ENCODE measurements at regions not wholly inside any gene's neighbourhood (a gene's known extent, or its start where the extent isn't known, plus 50 kb on each side); places are given as distances from the start of the nearest gene placed in this dataset.

DNA sequence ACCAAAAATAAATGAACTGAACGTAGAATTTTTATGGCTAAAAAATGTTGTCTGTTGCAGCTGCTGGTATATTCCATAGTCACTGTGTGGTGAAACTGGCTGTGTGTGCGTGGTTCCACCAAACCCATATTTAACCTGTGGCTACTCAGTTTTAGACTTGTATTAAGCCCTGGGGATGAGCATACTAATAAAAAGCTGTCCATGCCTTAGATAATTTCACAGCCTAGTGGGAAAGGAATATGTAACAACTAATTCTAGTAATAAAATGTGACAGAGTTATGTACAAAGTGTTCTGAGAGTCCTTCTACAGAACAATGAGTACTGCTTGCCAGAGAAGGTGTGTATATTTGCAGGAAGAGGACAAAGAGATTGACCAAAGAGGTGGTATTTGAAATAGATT, 125.5 kb downstream of the TMTC3 start:
- no peak overlapping the region for H3K27ac Mint-ChIP-seq
- no peak for DNase-seq

DNA sequence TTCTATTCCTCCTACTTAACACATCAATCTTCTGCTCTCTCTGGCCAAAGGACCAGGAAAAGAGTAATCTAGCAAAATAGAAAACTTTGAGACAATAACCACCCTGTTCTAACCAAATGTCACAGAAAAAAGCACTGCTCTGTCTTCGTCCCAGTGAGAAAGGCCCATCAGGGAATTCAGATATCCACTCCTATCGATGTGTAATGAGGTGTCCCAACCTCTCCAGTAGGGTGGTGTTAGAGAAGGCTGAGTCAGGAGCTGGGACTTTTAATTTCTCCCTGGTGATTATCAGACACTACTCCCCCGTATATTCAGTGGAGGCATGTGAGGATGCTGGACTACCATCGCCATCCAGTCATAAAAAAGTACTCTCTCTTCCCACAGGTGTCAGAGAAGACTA, 130.3 kb downstream of the TMTC3 start:
- no peaks in the 10 kb centered on the region for H3K9me3 Mint-ChIP-seq
- no peaks in the 10 kb centered on the region for H3K36me3 Mint-ChIP-seq (ENCODE audit: low read depth)
- H3K4me3 Mint-ChIP-seq: no peak overlapping the region
- peaks cover 4% of the 10 kb centered on the region for H3K27me3 Mint-ChIP-seq (ENCODE audit: low read depth, poor library complexity)
- DNase-seq: no peak
- H3K27ac Mint-ChIP-seq: no peak overlapping the region
- TF ChIP-seq, protein P1, sequence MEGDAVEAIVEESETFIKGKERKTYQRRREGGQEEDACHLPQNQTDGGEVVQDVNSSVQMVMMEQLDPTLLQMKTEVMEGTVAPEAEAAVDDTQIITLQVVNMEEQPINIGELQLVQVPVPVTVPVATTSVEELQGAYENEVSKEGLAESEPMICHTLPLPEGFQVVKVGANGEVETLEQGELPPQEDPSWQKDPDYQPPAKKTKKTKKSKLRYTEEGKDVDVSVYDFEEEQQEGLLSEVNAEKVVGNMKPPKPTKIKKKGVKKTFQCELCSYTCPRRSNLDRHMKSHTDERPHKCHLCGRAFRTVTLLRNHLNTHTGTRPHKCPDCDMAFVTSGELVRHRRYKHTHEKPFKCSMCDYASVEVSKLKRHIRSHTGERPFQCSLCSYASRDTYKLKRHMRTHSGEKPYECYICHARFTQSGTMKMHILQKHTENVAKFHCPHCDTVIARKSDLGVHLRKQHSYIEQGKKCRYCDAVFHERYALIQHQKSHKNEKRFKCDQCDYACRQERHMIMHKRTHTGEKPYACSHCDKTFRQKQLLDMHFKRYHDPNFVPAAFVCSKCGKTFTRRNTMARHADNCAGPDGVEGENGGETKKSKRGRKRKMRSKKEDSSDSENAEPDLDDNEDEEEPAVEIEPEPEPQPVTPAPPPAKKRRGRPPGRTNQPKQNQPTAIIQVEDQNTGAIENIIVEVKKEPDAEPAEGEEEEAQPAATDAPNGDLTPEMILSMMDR (IDR thresholded peaks at IDR 0.05): no peak
- H3K4me1 Mint-ChIP-seq: no peaks in the 10 kb centered on the region

More for the DNA sequence above, 125.5 kb downstream of the TMTC3 start:
- Mint-ChIP-seq H3K9me3 (no peaks in the 10 kb centered on the region), H3K36me3 (ENCODE audit: low read depth) (no peaks in the 10 kb centered on the region), H3K27me3 (ENCODE audit: low read depth, poor library complexity) (peaks cover 6% of the 10 kb centered on the region), H3K4me1 (no peaks in the 10 kb centered on the region), H3K4me3 (no peak overlapping the region)
- TF ChIP-seq, protein P1 (IDR thresholded peaks at IDR 0.05): no peak

- peaks cover 4% of the 10 kb centered on the region for H3K27me3 Mint-ChIP-seq (ENCODE audit: low read depth, poor library complexity)
- H3K27ac Mint-ChIP-seq: no peak overlapping the region
- no peak for DNase-seq
- no peaks in the 10 kb centered on the region for H3K4me1 Mint-ChIP-seq
- TF ChIP-seq, protein P1 (IDR thresholded peaks at IDR 0.05): no peak
- no peaks in the 10 kb centered on the region for H3K9me3 Mint-ChIP-seq
- H3K36me3 Mint-ChIP-seq (ENCODE audit: low read depth): no peaks in the 10 kb centered on the region
- no peak overlapping the region for H3K4me3 Mint-ChIP-seq
Observed at GRCh38 chr12:88273450-88273849, 131.3 kb downstream of the TMTC3 start.

DNA sequence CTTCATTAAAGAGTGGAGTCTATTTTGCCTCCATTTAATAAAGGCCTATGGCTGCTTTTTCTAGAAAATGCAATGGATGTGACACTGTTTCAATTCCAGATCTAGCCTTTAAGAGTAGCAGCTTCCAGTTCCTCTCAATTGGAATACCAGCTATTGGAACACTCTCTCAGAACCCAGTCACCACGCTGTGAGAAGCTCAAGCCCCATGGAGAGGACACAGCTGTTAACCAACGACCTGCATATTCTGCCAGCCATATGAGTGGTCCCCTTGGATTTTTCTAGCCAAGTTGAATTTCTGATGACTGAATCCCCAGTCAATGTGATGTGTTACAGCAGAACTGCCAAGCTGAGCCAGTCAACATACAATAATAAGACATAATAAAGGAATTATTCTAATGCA, 131.8 kb downstream of the TMTC3 start:
- no peak for DNase-seq
- H3K4me1 Mint-ChIP-seq: no peaks in the 10 kb centered on the region
- H3K27me3 Mint-ChIP-seq (ENCODE audit: low read depth, poor library complexity): peaks cover 4% of the 10 kb centered on the region
- TF ChIP-seq, protein P1 (IDR thresholded peaks at IDR 0.05): no peak
- H3K27ac Mint-ChIP-seq: no peak overlapping the region
- no peaks in the 10 kb centered on the region for H3K36me3 Mint-ChIP-seq (ENCODE audit: low read depth)
- no peak overlapping the region for H3K4me3 Mint-ChIP-seq
- no peaks in the 10 kb centered on the region for H3K9me3 Mint-ChIP-seq

DNA sequence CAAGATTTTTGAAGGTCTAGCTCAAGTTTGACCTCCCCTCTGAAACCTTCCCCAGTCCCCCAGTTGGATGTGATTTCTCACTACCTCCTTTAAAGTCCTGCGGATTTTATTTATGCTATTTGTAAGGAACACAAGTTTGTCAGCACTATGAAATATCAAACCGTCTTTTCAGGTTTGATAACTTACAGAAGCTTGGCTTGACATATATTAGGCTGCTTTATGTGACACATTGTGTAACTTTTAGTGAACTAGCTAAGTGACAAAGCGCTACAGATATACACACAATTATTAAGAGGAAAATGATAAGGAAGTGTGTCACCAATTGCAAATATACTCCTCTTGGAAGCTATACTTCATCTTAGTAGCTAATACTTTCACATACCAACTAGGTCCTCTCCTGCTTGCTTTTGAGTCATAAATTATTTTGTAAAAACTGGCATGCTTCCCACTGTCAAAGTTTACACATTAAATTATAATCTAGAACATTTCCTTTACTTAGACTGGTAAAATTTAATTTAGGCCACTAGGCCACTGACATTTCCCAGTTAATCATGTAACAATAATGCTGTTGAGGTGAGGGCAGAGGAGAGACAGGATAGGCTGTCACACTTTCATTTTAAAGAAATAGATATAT, 149.5 kb downstream of the TMTC3 start:
- no peaks in the 10 kb centered on the region for H3K36me3 Mint-ChIP-seq (ENCODE audit: low read depth)
- TF ChIP-seq, protein P1 (IDR thresholded peaks at IDR 0.05): no peak
- no peak for DNase-seq
- H3K27me3 Mint-ChIP-seq (ENCODE audit: low read depth, poor library complexity): no peaks in the 10 kb centered on the region
- no peak overlapping the region for H3K27ac Mint-ChIP-seq
- H3K4me3 Mint-ChIP-seq: no peak overlapping the region
- H3K4me1 Mint-ChIP-seq: no peaks in the 10 kb centered on the region
- peaks cover 7% of the 10 kb centered on the region for H3K9me3 Mint-ChIP-seq

GRCh38 chr12:88298014-88298682, 156.0 kb downstream of the TMTC3 start:
- Mint-ChIP-seq H3K27ac (no peak overlapping the region), H3K4me1 (peaks cover 12% of the 10 kb centered on the region), H3K27me3 (ENCODE audit: low read depth, poor library complexity) (no peaks in the 10 kb centered on the region), H3K36me3 (ENCODE audit: low read depth) (no peaks in the 10 kb centered on the region), H3K9me3 (peaks cover 7% of the 10 kb centered on the region), H3K4me3 (no peak overlapping the region)
- TF ChIP-seq, protein P1 (IDR thresholded peaks at IDR 0.05): no peak
- DNase-seq: no peak
